ENCODE measurements at regions not wholly inside any gene's neighbourhood (a gene's known extent, or its start where the extent isn't known, plus 50 kb on each side); places are given as distances from the start of the nearest gene placed in this dataset.

DNA sequence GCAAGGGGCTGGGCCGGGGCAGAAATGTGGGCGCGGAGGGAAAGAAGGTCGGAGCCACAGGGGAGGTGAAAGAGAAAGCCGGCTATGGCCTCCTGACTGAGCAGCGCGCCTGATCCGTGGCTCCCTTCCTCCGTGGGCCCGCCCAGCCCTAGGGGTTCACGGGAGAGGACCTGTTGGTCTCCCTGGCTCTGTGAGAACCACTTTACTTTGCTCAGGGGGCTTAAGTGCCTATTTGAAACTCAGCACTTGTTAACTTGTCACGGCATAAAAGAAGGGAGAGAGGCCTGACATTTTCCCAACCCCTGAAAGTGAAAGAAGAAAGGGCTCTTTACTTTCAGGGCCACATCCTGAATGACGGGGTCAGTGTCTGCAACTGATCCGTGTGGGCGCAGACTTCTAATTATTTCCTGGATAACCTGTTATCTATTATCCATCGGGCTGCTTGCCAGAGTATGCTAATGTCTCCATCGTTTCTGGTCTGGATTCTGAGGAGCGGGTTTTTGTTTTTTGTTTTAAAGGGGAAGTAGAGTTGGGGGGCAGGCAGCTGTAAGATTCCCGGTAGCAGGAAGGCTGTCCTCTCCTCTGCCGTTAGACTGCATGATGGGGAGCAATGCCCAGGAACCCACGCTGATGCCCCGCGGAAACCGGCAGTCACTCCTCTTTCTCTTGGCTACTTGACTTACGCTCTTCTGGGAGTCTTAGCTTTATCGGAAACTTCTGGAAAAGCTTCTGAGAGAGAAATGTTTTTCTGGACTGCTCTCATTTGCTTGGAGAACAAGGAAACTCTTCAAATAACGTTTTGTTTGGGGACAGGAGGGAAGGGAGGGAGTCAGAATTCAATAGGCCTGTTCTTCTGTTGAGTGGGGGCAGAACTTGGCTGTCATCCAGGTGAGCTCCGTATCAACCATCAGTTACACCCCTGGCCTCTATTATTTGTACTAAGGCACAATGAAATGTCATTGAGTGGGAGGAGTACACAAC lies 127.7 kb upstream of the MAX start (continued):
- TF ChIP-seq, protein P1, sequence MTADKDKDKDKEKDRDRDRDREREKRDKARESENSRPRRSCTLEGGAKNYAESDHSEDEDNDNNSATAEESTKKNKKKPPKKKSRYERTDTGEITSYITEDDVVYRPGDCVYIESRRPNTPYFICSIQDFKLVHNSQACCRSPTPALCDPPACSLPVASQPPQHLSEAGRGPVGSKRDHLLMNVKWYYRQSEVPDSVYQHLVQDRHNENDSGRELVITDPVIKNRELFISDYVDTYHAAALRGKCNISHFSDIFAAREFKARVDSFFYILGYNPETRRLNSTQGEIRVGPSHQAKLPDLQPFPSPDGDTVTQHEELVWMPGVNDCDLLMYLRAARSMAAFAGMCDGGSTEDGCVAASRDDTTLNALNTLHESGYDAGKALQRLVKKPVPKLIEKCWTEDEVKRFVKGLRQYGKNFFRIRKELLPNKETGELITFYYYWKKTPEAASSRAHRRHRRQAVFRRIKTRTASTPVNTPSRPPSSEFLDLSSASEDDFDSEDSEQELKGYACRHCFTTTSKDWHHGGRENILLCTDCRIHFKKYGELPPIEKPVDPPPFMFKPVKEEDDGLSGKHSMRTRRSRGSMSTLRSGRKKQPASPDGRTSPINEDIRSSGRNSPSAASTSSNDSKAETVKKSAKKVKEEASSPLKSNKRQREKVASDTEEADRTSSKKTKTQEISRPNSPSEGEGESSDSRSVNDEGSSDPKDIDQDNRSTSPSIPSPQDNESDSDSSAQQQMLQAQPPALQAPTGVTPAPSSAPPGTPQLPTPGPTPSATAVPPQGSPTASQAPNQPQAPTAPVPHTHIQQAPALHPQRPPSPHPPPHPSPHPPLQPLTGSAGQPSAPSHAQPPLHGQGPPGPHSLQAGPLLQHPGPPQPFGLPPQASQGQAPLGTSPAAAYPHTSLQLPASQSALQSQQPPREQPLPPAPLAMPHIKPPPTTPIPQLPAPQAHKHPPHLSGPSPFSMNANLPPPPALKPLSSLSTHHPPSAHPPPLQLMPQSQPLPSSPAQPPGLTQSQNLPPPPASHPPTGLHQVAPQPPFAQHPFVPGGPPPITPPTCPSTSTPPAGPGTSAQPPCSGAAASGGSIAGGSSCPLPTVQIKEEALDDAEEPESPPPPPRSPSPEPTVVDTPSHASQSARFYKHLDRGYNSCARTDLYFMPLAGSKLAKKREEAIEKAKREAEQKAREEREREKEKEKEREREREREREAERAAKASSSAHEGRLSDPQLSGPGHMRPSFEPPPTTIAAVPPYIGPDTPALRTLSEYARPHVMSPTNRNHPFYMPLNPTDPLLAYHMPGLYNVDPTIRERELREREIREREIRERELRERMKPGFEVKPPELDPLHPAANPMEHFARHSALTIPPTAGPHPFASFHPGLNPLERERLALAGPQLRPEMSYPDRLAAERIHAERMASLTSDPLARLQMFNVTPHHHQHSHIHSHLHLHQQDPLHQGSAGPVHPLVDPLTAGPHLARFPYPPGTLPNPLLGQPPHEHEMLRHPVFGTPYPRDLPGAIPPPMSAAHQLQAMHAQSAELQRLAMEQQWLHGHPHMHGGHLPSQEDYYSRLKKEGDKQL (CRISPR knock-in tag; IDR thresholded peaks at IDR 0.05; ENCODE audit: low read depth), result no peak
- TF ChIP-seq FOSL2 (CRISPR knock-in tag; IDR thresholded peaks at IDR 0.05) (peak; percentile 26; the same call in 1 of the 2 replicates), SOX6 (IDR thresholded peaks at IDR 0.05) (no peak), SOX6 (CRISPR knock-in tag; IDR thresholded peaks at IDR 0.05) (peak; percentile 80), ATF7-NPFF (CRISPR knock-in tag; IDR thresholded peaks at IDR 0.05; ENCODE audit: low read depth) (no peak), HOXD1 (CRISPR knock-in tag; IDR thresholded peaks at IDR 0.05) (no peak), NFE2L1 (CRISPR knock-in tag; IDR thresholded peaks at IDR 0.05; ENCODE audit: borderline replicate concordance) (no peak), JARID2 (CRISPR knock-in tag; IDR thresholded peaks at IDR 0.05; ENCODE audit: insufficient replicate concordance) (no peak), ZBTB1 (CRISPR knock-in tag; IDR thresholded peaks at IDR 0.05; ENCODE audit: borderline replicate concordance) (no peak), TOPORS (CRISPR knock-in tag; IDR thresholded peaks at IDR 0.05) (no peak), SP140L (CRISPR knock-in tag; IDR thresholded peaks at IDR 0.05; ENCODE audit: borderline replicate concordance) (no peak), AGO1 (IDR thresholded peaks at IDR 0.05; ENCODE audit: low read depth, low read length, poor library complexity, severe bottlenecking) (no peak)
- TF ChIP-seq, protein P2, sequence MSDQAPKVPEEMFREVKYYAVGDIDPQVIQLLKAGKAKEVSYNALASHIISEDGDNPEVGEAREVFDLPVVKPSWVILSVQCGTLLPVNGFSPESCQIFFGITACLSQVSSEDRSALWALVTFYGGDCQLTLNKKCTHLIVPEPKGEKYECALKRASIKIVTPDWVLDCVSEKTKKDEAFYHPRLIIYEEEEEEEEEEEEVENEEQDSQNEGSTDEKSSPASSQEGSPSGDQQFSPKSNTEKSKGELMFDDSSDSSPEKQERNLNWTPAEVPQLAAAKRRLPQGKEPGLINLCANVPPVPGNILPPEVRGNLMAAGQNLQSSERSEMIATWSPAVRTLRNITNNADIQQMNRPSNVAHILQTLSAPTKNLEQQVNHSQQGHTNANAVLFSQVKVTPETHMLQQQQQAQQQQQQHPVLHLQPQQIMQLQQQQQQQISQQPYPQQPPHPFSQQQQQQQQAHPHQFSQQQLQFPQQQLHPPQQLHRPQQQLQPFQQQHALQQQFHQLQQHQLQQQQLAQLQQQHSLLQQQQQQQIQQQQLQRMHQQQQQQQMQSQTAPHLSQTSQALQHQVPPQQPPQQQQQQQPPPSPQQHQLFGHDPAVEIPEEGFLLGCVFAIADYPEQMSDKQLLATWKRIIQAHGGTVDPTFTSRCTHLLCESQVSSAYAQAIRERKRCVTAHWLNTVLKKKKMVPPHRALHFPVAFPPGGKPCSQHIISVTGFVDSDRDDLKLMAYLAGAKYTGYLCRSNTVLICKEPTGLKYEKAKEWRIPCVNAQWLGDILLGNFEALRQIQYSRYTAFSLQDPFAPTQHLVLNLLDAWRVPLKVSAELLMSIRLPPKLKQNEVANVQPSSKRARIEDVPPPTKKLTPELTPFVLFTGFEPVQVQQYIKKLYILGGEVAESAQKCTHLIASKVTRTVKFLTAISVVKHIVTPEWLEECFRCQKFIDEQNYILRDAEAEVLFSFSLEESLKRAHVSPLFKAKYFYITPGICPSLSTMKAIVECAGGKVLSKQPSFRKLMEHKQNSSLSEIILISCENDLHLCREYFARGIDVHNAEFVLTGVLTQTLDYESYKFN (CRISPR knock-in tag; conservative IDR thresholded peaks at IDR 0.05), result peak; percentile 66
